ENCODE measurements at regions not wholly inside any gene's neighbourhood (a gene's known extent, or its start where the extent isn't known, plus 50 kb on each side); places are given as distances from the start of the nearest gene placed in this dataset.

GRCh38 chr7:49080896-49081475, 156.6 kb downstream of the CDC14C start:
- no peaks in the 10 kb centered on the region for H3K36me3 Mint-ChIP-seq
- Histone ChIP-seq H3K79me2 (ENCODE audit: insufficient read depth, low read length) (no peaks in the 10 kb centered on the region), H3K4me2 (replicated peaks; ENCODE audit: extremely low read depth, low read length, poor library complexity, severe bottlenecking) (no peak overlapping the region), H4K20me1 (ENCODE audit: insufficient read depth, low read length) (no peaks in the 10 kb centered on the region), H3K4me3 (replicated peaks in 1 of 3; ENCODE audit: low read depth in 2 of 3, low read length in 3 of 3) (no peak overlapping the region), H3K27ac (ENCODE audit: low read depth in 1 of 2, low read length in 2 of 2) (no peak overlapping the region), H3K9me3 (replicated peaks in 1 of 2; ENCODE audit: control insufficient read depth in 1 of 2, insufficient read depth in 1 of 2, low read length in 2 of 2) (peaks cover 6 to 8% of the 10 kb centered on the region in 2 donors), H3K4me1 (ENCODE audit: control insufficient read depth in 1 of 2, insufficient read depth in 2 of 2, low read length in 2 of 2) (no peaks in the 10 kb centered on the region), H3K36me3 (replicated peaks in 1 of 2; ENCODE audit: control insufficient read depth in 1 of 2, insufficient read depth in 2 of 2, low read length in 2 of 2) (no peaks in the 10 kb centered on the region), H2AFZ (ENCODE audit: insufficient read depth, low read depth, low read length, poor library complexity, severe bottlenecking) (no peak overlapping the region), H3K9ac (ENCODE audit: insufficient read depth, low read length, poor library complexity, severe bottlenecking) (no peak overlapping the region), H3K27me3 (ENCODE audit: control insufficient read depth in 2 of 2, insufficient read depth in 2 of 2, low read length in 2 of 2) (no peaks in the 10 kb centered on the region)
- no peaks in the 10 kb centered on the region for H3K27me3 Mint-ChIP-seq (ENCODE audit: low read depth in 3 of 3)
- peaks cover 0 to 11% (median 4%) of the 10 kb centered on the region in 7 donors for H3K9me3 Mint-ChIP-seq
- DNase-seq = no peak
- no peak overlapping the region for H3K4me3 Mint-ChIP-seq
- 100% methylated on average over 1 of the region's 2 CpGs for WGBS (ENCODE audit: insufficient coverage)
- intact Hi-C loops (cut with micrococcal nuclease) = no loop called here
- no peak overlapping the region for H3K27ac Mint-ChIP-seq
- TF ChIP-seq CTCF (IDR thresholded peaks at IDR 0.05) = no peak
- no peaks in the 10 kb centered on the region for H3K4me1 Mint-ChIP-seq

- intact Hi-C loops (cut with micrococcal nuclease) = no loop called here
- no peak overlapping the region for H3K4me3 Mint-ChIP-seq
- no peak overlapping the region for H3K27ac Mint-ChIP-seq
- Histone ChIP-seq H3K27me3 (ENCODE audit: control insufficient read depth in 2 of 2, insufficient read depth in 2 of 2, low read length in 2 of 2) (no peaks in the 10 kb centered on the region), H3K9me3 (replicated peaks in 1 of 2; ENCODE audit: control insufficient read depth in 1 of 2, insufficient read depth in 1 of 2, low read length in 2 of 2) (no peaks in the 10 kb centered on the region), H3K4me2 (replicated peaks; ENCODE audit: extremely low read depth, low read length, poor library complexity, severe bottlenecking) (no peak overlapping the region), H3K27ac (ENCODE audit: low read depth in 1 of 2, low read length in 2 of 2) (no peak overlapping the region), H3K4me1 (ENCODE audit: control insufficient read depth in 1 of 2, insufficient read depth in 2 of 2, low read length in 2 of 2) (no peaks in the 10 kb centered on the region), H4K20me1 (ENCODE audit: insufficient read depth, low read length) (no peaks in the 10 kb centered on the region), H2AFZ (ENCODE audit: insufficient read depth, low read depth, low read length, poor library complexity, severe bottlenecking) (no peak overlapping the region), H3K4me3 (replicated peaks in 1 of 3; ENCODE audit: low read depth in 2 of 3, low read length in 3 of 3) (no peak overlapping the region), H3K36me3 (replicated peaks in 1 of 2; ENCODE audit: control insufficient read depth in 1 of 2, insufficient read depth in 2 of 2, low read length in 2 of 2) (no peaks in the 10 kb centered on the region), H3K79me2 (ENCODE audit: insufficient read depth, low read length) (no peaks in the 10 kb centered on the region), H3K9ac (ENCODE audit: insufficient read depth, low read length, poor library complexity, severe bottlenecking) (no peak overlapping the region)
- no peaks in the 10 kb centered on the region for H3K36me3 Mint-ChIP-seq
- no peaks in the 10 kb centered on the region for H3K27me3 Mint-ChIP-seq (ENCODE audit: low read depth in 3 of 3)
- no peak for DNase-seq
- no peaks in the 10 kb centered on the region for H3K4me1 Mint-ChIP-seq
- peaks cover 0 to 2% (median 0%) of the 10 kb centered on the region in 7 donors for H3K9me3 Mint-ChIP-seq
- TF ChIP-seq CTCF (IDR thresholded peaks at IDR 0.05) = no peak
Observed at GRCh38 chr7:49088017-49088416, 163.7 kb downstream of the CDC14C start.
